Testis (tissue), 2 donors: ENCODE measurements at regions not wholly inside any gene's neighbourhood (a gene's known extent, or its start where the extent isn't known, plus 50 kb on each side); places are given as distances from the start of the nearest gene placed in this dataset.

ENCODE experiments used
- POLR2A ChIP-seq: fragments of 450-650 bp; IDR thresholded peaks from one replicate; pipeline ENCODE4 v1.6.1; 2017; ENCODE audit warnings: antibody characterized with exemption, mild to moderate bottlenecking, moderate library complexity
- TF ChIP-seq, protein P1 (sequence below), 3 experiments: fragments of 450-650 bp in 2 of 3; fragments of 200-600 bp in 1 of 3; sonication (generic) in 1 of 3; IDR thresholded peaks; one replicate each; pipeline ENCODE4 v1.5.1; 2016 to 2019; ENCODE audit warnings: antibody characterized with exemption in 3 of 3, mild to moderate bottlenecking in 2 of 3, moderate library complexity in 1 of 3

DNA sequence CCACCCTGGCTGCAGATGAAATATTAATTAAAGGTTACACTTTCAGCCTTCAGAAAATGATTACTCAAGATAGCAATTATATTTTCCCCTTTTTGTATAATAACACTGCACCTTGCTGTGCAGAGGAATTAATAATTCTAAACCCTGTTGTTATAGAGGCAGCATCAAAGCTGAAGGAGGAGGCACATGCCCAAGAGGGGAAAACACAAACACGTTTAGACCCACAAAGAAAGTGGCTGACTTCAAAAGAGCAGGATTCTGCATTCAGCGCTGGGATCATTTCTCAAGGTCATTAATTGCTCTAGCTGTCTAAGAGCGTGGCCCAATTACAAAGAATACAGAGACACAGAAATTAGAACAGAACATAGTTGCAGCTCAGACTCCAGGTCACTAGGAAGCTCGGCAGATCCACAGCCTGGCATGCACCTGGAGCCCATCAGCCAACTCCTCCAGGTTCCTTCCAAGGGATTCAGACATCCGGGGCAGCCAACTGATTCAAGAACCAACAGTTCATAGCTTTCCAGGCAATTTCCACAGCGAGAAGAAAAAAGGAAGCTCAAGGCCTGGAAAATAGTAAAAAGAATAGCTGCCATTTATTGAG, 102.3 kb upstream of the ID2 start:
- TF ChIP-seq, protein P1, sequence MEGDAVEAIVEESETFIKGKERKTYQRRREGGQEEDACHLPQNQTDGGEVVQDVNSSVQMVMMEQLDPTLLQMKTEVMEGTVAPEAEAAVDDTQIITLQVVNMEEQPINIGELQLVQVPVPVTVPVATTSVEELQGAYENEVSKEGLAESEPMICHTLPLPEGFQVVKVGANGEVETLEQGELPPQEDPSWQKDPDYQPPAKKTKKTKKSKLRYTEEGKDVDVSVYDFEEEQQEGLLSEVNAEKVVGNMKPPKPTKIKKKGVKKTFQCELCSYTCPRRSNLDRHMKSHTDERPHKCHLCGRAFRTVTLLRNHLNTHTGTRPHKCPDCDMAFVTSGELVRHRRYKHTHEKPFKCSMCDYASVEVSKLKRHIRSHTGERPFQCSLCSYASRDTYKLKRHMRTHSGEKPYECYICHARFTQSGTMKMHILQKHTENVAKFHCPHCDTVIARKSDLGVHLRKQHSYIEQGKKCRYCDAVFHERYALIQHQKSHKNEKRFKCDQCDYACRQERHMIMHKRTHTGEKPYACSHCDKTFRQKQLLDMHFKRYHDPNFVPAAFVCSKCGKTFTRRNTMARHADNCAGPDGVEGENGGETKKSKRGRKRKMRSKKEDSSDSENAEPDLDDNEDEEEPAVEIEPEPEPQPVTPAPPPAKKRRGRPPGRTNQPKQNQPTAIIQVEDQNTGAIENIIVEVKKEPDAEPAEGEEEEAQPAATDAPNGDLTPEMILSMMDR (IDR thresholded peaks at IDR 0.05) = no peak
- no peak for TF ChIP-seq POLR2A
